ENCODE measurements at regions not wholly inside any gene's neighbourhood (a gene's known extent, or its start where the extent isn't known, plus 50 kb on each side); places are given as distances from the start of the nearest gene placed in this dataset.

DNA sequence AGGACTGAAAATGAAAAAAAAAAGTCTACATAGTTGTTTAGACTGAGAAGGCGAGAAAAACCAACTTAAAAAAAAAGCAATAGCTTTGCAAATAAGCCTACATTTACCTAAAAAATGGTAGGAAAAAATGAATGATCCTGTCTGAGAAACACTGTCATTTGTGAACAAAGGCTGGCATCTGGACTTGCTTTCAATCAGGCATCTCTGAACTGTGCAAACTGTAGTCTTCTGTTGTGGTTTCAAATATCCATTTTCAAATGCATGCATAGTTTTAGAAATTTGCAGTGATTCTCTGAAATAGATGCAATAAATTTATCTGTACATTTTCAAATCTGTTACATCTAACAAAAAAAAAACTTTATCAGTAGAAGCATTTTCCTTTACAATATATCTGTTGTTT, 106.1 kb upstream of the LUZP2 start:
- TF ChIP-seq, protein P1, sequence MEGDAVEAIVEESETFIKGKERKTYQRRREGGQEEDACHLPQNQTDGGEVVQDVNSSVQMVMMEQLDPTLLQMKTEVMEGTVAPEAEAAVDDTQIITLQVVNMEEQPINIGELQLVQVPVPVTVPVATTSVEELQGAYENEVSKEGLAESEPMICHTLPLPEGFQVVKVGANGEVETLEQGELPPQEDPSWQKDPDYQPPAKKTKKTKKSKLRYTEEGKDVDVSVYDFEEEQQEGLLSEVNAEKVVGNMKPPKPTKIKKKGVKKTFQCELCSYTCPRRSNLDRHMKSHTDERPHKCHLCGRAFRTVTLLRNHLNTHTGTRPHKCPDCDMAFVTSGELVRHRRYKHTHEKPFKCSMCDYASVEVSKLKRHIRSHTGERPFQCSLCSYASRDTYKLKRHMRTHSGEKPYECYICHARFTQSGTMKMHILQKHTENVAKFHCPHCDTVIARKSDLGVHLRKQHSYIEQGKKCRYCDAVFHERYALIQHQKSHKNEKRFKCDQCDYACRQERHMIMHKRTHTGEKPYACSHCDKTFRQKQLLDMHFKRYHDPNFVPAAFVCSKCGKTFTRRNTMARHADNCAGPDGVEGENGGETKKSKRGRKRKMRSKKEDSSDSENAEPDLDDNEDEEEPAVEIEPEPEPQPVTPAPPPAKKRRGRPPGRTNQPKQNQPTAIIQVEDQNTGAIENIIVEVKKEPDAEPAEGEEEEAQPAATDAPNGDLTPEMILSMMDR (IDR thresholded peaks at IDR 0.05), result no peak
- TF ChIP-seq POLR2A (IDR thresholded peaks at IDR 0.05), result no peak
